Smooth muscle cell (in vitro differentiated cells): ENCODE measurements at regions not wholly inside any gene's neighbourhood (a gene's known extent, or its start where the extent isn't known, plus 50 kb on each side); places are given as distances from the start of the nearest gene placed in this dataset.

ENCODE experiments used
- DNase-seq: peaks from one replicate; lab custom pipeline; 2025; ENCODE audit not compliant: unreplicated experiment; lab: John Stamatoyannopoulos, UW
- H2AFZ ChIP-seq: fragments of 200-600 bp; sonication (generic); 2 replicates; pipeline ENCODE4 v1.6.0; 2016; ENCODE audit warnings: antibody characterized with exemption, low read depth, mild to moderate bottlenecking
- H3F3A ChIP-seq: fragments of 200-600 bp; sonication (generic); 2 replicates; pipeline ENCODE4 v1.6.0; 2017; ENCODE audit warnings: antibody characterized with exemption, low read depth
- H3K27ac ChIP-seq: fragments of 200-600 bp; sonication (generic); 2 replicates; pipeline ENCODE4 v1.5.1; 2016; ENCODE audit warnings: low read depth, mild to moderate bottlenecking
- H3K27me3 ChIP-seq: fragments of 200-600 bp; sonication (generic); 2 replicates; pipeline ENCODE4 v1.6.1; 2016; ENCODE audit warnings: low read depth, mild to moderate bottlenecking
- H3K36me3 ChIP-seq: fragments of 200-600 bp; sonication (generic); 2 replicates; pipeline ENCODE4 v1.5.1; 2016; ENCODE audit warnings: low read depth
- H3K4me1 ChIP-seq: fragments of 200-600 bp; sonication (generic); 2 replicates; pipeline ENCODE4 v1.5.1; 2016; ENCODE audit warnings: low read depth
- H3K4me2 ChIP-seq: fragments of 200-600 bp; sonication (generic); 2 replicates; pipeline ENCODE4 v1.6.0; 2016; ENCODE audit warnings: mild to moderate bottlenecking
- H3K4me3 ChIP-seq: fragments of 200-600 bp; sonication (generic); 2 replicates; pipeline ENCODE4 v1.5.1; 2016; ENCODE audit warnings: mild to moderate bottlenecking
- H3K79me2 ChIP-seq: fragments of 200-600 bp; sonication (generic); 2 replicates; pipeline ENCODE4 v1.6.0; 2016; ENCODE audit warnings: low read depth, mild to moderate bottlenecking
- H3K9ac ChIP-seq: fragments of 200-600 bp; sonication (generic); 2 replicates; pipeline ENCODE4 v1.6.0; 2016; ENCODE audit warnings: low read depth
- H3K9me3 ChIP-seq: fragments of 200-600 bp; sonication (generic); replicated peaks from 2 replicates; pipeline ENCODE4 v1.5.1; 2016; ENCODE audit warnings: low read depth
- H4K20me1 ChIP-seq: fragments of 200-600 bp; sonication (generic); 2 replicates; pipeline ENCODE4 v1.6.0; 2016; ENCODE audit warnings: low read depth
- WGBS: methylation state at CpG from one replicate; pipeline ENCODE4 v1.1.7; 2016; ENCODE audit warnings: low lambda C conversion rate; 5-methylcytosine and 5-hydroxymethylcytosine counted together
- TF ChIP-seq, protein P1 (sequence below): fragments of 200-600 bp; sonication (generic); IDR thresholded peaks from 2 replicates; pipeline ENCODE4 v1.5.1; 2017; ENCODE audit warnings: borderline replicate concordance, mild to moderate bottlenecking, antibody characterized with exemption; ENCODE audit not compliant: insufficient read depth, poor library complexity, severe bottlenecking

DNA sequence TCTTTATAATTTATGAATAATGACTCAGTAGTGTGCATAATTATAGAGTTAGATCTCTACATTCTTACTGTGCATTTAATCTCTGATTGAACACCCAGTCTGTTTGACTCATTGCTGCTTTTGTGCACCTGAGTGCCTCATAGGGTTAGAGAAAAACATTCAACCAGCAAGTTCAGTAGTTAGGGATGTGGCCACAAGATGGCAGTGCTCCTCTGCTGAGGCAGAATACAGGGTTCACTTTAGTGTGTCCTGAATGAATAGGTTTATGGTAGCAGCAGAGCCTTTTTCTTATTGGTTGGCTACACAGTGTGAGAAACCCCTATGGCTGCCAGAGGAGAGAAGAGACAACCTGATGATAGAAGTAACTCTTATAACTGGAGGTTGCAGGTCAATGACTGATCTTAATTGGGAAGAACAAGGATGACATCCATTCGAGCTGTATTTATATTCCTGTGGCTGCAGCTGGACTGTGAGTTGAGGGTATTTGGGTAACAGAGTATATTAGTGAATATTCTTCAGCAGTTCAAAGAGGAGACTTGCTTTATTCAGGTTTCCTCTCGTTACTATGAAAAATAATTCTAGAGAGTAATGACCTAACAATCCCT is 194.9 kb upstream of the OR4E1 start:
- H3K4me3 ChIP-seq, result no peak overlapping the region
- H3K9ac ChIP-seq, result no peak overlapping the region
- H3K27ac ChIP-seq, result no peak overlapping the region
- TF ChIP-seq, protein P1, sequence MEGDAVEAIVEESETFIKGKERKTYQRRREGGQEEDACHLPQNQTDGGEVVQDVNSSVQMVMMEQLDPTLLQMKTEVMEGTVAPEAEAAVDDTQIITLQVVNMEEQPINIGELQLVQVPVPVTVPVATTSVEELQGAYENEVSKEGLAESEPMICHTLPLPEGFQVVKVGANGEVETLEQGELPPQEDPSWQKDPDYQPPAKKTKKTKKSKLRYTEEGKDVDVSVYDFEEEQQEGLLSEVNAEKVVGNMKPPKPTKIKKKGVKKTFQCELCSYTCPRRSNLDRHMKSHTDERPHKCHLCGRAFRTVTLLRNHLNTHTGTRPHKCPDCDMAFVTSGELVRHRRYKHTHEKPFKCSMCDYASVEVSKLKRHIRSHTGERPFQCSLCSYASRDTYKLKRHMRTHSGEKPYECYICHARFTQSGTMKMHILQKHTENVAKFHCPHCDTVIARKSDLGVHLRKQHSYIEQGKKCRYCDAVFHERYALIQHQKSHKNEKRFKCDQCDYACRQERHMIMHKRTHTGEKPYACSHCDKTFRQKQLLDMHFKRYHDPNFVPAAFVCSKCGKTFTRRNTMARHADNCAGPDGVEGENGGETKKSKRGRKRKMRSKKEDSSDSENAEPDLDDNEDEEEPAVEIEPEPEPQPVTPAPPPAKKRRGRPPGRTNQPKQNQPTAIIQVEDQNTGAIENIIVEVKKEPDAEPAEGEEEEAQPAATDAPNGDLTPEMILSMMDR, result peak; percentile 69
- H3K9me3 ChIP-seq, result no peaks in the 10 kb centered on the region
- no peaks in the 10 kb centered on the region for H3F3A ChIP-seq
- H4K20me1 ChIP-seq, result no peaks in the 10 kb centered on the region
- no peak for DNase-seq
- no peaks in the 10 kb centered on the region for H3K79me2 ChIP-seq
- H3K36me3 ChIP-seq, result no peaks in the 10 kb centered on the region
- peaks cover 6% of the 10 kb centered on the region for H3K27me3 ChIP-seq
- 53% methylated on average over 2 of the region's 2 CpGs for WGBS
- no peak overlapping the region for H3K4me2 ChIP-seq
- H2AFZ ChIP-seq, result no peak overlapping the region
- H3K4me1 ChIP-seq, result no peaks in the 10 kb centered on the region

DNA sequence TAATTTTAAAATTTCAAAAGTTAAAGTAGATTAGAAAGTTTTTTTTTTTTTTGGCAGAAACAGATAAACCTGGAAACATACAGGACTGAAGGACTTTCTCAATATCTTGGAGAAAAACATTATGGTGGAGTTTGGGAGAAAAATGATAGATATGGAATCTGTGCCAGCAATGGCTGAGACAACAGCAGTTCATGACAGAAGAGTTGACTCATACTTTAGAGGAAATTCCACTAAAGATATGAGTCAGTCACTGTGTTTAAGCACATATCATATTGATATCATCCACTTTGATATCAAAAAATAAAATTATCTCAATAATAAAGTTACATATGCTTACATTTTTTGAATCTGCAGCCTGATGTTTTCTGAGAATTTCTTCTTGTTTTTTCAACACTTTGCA is 193.9 kb upstream of the OR4E1 start:
- no peaks in the 10 kb centered on the region for H3F3A ChIP-seq
- H3K27me3 ChIP-seq, result peaks cover 4% of the 10 kb centered on the region
- no peaks in the 10 kb centered on the region for H4K20me1 ChIP-seq
- no peak overlapping the region for H2AFZ ChIP-seq
- H3K9me3 ChIP-seq, result no peaks in the 10 kb centered on the region
- no peak overlapping the region for H3K4me3 ChIP-seq
- H3K4me1 ChIP-seq, result no peaks in the 10 kb centered on the region
- no peak for DNase-seq
- H3K9ac ChIP-seq, result no peak overlapping the region
- H3K4me2 ChIP-seq, result no peak overlapping the region
- H3K79me2 ChIP-seq, result no peaks in the 10 kb centered on the region
- H3K27ac ChIP-seq, result no peak overlapping the region
- TF ChIP-seq, protein P1, result no peak
- no peaks in the 10 kb centered on the region for H3K36me3 ChIP-seq

DNA sequence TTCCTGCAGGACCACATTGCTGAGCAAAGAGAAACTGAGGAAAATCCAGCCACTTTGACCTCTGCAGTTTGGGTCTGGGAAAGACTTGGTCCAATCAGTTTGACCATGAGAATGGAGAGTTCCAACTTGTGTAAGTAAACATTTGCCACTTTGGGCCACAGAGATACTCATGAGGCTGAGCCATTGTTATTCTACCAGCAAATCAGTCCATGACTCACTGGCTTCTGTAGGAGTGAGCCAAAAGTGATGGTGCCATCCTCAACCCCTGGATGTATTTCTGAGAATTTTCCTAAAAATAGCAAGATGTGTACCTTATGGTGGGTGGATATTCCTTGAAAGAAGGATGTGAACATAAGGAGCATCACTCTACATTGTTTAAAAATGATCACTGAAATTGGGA is 192.9 kb upstream of the OR4E1 start:
- H3K9me3 ChIP-seq, result no peaks in the 10 kb centered on the region
- H4K20me1 ChIP-seq, result no peaks in the 10 kb centered on the region
- TF ChIP-seq, protein P1, result no peak
- no peak overlapping the region for H3K4me3 ChIP-seq
- no peaks in the 10 kb centered on the region for H3K4me1 ChIP-seq
- H3K36me3 ChIP-seq, result no peaks in the 10 kb centered on the region
- H3K27me3 ChIP-seq, result peaks cover 4% of the 10 kb centered on the region
- H3K9ac ChIP-seq, result no peak overlapping the region
- H3K27ac ChIP-seq, result no peak overlapping the region
- H3F3A ChIP-seq, result no peaks in the 10 kb centered on the region
- H2AFZ ChIP-seq, result no peak overlapping the region
- no peak for DNase-seq
- no peak overlapping the region for H3K4me2 ChIP-seq
- no peaks in the 10 kb centered on the region for H3K79me2 ChIP-seq

DNA sequence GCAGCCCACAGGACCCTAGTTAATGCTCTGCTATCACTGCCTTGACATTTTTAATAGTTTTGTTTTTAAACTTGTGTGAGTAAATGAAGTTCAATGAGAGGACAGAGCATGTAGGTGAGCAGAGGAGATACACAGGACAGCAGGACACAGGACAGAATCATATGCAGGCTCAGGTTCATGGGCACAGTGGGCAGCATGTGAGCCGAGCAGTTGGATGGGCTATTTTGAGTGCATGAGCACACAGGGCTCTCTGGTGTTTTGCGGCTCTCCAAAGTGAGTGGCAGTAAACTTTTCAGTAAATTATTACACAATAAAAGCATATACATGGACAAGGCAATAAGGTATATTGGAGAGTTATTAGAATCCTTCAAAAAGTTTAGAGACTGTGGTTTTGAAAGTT is 189.7 kb upstream of the OR4E1 start:
- DNase-seq, result no peak
- Histone ChIP-seq H3K4me1 (no peaks in the 10 kb centered on the region), H3K27me3 (peaks cover 14% of the 10 kb centered on the region), H3K9me3 (no peaks in the 10 kb centered on the region), H3K79me2 (no peaks in the 10 kb centered on the region), H3K36me3 (no peaks in the 10 kb centered on the region), H3F3A (no peaks in the 10 kb centered on the region), H4K20me1 (no peaks in the 10 kb centered on the region), H3K4me2 (no peak overlapping the region), H3K9ac (no peak overlapping the region), H3K27ac (no peak overlapping the region), H2AFZ (no peak overlapping the region), H3K4me3 (no peak overlapping the region)
- TF ChIP-seq, protein P1, result no peak
- WGBS, result 78% methylated on average over 2 of the region's 2 CpGs
